ENCODE measurements at regions not wholly inside any gene's neighbourhood (a gene's known extent, or its start where the extent isn't known, plus 50 kb on each side); places are given as distances from the start of the nearest gene placed in this dataset.
"Not testable (repeated sequence)": the region's sequence is repeated elsewhere in the genome, so short reads cannot be mapped to it uniquely, and the experiment has no call there.

DNA sequence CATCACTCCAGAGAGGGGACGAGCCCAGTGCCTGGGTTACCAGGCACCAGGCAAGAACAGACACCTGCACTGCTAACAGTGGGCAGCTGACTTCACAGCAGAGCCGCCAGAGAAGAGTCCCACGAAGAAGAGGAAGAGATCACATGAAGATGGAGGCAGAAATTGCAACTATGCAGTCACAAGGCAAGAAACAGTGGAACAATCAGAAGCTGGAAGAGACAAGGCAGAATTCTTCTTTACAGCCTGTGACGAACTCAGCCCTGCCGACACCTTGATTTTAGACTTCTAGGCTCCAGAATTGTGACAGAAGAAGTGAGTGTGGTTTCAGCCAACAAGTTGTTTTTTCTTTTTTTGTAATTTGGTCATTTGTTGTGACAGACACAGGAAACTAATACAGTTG lies 59.2 kb downstream of the IL12A start:
- no peak for FAIRE-seq

DNA sequence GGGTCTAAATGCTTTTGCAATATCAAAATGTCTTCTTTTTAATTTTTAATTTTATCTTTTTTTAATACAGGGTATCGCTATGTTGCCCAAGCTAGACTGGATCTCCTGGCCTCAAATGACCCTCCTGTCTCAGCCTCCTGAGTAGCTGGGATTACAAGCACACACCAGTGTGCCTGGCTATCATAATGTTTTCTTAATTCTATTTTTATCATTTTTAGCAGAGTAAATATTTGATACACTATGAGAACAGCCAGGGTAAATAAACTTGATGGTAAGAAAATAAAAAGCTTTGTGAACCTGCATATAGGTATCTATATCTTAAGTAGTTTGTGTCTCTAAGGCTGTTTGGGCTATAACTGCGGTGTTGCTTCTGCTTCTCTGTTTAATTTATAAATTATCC lies 60.4 kb downstream of the IL12A start:
- no peak for FAIRE-seq

DNA sequence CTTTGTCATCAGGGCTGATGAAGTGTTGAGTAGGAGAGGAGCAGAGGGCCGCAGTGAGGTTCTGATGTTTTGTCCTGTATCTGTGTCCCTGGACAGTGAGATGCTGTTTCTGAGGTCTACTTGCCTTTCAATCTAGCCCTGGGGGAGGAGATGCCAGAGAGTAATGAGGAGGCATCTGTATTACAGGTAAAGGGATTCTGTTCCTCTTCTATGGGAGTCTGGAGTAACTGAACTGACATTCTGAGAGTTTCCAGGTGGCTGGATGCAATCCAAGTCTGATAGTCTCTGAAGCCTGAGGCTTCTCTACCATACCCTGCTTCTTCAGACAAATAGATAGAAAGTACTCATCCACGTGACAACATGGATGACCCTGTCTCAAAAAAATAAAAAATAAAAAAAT lies 60.9 kb downstream of the IL12A start:
- no peak for FAIRE-seq

DNA sequence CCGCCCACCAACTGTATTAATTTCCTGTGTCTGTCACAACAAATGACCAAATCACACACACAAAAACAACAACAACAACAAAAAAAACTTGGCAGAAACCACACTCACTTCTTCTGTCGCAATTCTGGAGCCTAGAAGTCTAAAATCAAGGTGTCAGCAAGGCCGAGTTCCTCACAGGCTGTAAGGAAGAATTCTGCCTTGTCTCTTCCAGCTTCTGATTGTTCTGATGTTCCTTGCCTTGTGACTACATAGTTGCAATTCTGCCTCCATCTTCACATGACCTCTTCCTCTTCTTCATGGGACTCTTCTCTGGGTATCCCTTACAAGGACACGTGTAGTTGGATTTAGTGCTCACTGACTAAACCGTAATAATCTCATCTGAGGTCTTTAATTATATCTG lies 61.4 kb downstream of the IL12A start:
- no peak for FAIRE-seq

DNA sequence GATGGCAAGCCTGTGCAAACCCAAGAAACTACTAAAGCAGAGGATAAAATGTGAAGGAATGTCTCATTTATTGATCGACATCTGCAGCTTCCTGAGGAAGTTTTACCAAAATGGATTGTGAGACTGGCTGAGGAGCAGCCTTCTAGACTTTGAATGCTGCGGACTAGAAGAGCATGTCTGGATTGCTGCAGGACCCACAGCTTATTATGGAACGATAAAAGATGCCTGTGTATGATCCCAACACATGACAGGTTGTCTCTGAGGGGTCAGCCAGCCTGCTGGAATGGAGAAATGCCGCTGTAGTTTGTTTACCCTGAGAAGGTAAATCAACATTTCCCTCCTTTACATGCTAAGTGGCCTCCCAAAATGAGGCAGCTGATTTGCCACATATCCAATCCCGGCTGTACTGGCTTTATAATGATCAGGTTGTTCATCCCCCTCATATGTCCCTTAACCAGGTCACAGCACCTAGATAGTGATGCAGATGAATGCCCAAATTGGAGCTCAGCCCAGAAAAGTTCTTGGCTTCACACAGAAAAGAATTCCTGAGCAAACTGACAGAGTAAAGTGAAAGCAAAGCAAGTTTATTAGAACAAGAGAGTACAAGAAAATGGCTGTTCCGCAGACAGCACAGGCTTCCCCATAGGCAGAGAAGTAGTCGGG lies 63.9 kb downstream of the IL12A start:
- FAIRE-seq, result no peak

DNA sequence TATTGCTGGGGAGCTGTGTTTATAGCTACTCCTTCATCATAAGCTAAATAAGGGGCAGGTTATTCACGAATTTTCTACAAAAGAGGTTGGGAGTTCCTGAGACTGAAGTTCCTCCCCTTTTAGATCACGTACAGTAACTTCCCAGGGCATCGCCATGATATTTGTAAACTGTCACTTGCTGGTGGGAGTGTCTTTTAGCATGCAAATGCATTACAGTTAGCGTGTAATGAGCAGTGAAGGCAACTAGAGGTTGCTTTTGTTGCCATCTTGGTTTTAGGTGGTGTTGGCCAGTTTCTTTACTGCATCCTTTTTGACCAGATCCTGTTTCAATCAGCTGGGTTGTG lies 64.4 kb downstream of the IL12A start:
- no peak for FAIRE-seq

DNA sequence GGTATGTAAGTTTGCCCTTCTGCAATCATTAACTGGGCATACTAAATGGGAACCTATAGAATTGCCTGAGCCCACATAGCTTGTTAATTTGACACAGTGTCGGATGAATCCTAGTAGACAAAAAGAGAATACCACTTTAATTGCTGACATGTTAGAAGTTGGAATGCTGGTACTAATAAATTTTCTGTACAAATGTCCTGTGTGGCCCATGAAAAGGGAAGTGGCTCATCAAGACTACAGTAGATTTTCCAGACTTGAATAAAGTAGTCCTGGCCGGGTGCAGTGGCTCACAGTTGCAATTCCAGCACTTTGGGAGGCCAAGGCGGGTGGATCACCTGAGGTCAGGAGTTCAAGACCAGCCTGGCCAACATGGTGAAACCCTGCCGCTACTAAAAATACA lies 66.2 kb downstream of the IL12A start:
- not testable (repeated sequence) for FAIRE-seq

DNA sequence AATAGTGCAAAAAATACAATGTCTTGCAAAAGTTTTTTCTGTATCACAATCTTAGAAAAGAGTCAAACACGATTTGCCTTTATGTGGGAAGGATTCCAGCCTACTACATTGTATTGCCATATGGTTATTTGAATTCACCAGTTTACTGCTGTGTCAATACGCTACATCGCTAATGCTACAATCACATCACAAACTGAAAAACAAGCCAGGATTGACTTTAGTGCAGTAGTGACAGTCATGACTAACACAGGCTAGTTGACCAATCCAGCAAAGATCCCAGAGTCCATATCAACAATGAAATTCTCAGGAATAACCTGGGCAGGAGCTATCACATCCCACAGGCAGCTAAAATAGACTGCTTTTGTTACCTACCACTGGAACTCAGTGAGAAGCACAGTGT lies 67.0 kb downstream of the IL12A start:
- no peak for FAIRE-seq

DNA sequence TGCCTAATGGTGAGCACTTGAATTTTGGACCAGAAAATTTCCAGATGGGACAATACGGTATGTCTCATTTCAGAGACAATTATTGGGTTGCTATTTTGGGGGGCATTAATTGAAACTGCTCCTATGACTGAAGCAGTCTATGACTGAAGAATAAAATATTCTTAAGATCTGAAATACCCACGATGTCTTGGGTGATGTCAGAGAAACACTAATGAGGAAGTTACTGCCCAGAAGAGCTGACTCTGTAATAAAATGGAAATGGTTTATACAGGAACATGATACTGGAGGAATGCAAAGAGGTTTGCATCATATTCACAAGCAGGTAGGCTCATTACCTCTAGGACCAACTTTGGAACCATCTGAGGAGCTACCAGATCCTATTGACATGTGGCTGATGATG lies 68.7 kb downstream of the IL12A start:
- FAIRE-seq, result no peak

DNA sequence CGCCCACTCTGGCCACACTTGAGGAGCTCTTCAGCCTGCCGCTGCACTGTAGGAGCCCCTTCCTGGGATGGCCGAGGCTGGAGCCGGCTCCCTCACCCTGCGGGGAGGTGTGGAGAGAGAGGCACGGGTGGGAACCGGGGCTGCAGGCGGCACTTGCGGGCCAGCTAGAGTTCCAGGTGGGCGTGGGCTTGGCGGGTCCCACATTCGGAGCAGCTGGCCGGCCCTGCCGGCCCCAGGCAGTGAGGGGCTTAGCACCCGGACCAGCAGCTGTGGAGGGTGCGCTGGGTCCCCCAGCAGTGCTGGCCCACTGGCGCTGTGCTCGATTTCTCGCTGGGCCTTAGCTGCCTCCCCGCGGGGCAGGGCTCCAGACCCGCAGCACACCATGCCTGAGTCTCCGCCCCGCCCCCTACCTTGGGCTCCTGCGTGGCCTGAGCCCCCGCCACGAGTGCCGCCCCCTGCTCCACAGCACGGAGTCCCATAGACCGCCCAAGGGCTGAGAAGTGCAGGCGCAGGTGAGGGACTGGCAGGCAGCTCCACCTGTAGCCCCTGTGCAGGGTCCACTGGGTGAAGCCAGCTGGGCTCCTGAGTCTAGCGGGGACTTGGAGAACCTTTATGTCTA lies 71.9 kb downstream of the IL12A start:
- no peak for FAIRE-seq

DNA sequence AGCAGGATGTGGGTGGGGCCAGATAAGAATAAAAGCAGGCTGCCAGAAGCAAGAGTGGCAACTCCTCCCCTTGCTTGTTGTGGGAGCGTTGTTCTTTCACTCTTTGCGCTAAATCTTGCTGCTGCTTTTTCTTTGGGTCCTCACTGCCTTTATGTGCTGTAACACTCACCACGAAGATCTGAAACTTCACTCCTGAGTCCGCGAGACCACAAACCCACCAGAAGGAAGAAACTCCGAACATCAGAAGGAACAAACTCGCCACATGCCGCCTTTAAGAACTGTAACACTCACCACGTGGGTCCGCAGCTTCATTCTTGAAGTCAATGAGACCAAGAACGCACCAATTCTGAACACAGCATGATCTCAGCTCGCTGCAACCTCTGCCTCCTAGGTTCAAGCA lies 72.9 kb downstream of the IL12A start:
- FAIRE-seq, result no peak

DNA sequence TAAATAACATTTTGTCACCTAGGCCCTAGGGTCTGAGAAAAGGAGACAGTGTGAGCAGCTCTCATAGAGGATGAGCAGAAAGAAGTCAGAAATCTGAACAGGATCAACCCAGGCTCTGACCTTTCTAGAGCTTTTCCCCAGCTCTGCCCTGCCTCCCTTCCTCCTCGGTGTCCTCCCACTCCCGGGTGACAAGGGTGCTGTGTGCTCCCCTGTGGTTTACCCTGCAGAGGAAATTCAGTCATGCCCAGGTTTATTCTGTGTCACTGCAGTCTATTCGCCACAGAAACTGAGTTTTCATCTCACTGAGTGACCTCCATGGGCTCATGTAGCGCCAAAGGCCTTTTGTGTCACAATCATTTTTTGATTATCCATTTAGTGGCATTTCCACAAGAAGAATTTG lies 76.6 kb downstream of the IL12A start:
- FAIRE-seq, result no peak

DNA sequence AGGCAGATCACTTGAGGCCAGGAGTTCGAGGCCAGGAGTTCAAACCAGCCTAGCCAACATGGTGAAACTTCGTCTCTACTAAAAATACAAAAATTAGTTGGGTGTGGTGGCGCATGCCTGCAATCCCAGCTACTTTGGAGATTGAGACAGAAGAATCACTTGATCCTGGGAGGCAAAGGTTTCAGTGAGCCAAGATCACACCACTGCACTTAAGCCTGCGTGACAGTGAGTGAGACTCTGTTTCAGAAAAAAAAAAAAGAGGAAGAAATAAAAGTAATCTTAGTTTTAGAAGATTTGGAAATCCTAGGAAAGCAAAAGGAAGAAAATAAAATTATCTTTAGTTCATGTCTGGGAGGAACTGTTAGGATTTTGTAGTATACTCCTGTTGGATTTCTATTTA lies 77.2 kb downstream of the IL12A start:
- no peak for FAIRE-seq

DNA sequence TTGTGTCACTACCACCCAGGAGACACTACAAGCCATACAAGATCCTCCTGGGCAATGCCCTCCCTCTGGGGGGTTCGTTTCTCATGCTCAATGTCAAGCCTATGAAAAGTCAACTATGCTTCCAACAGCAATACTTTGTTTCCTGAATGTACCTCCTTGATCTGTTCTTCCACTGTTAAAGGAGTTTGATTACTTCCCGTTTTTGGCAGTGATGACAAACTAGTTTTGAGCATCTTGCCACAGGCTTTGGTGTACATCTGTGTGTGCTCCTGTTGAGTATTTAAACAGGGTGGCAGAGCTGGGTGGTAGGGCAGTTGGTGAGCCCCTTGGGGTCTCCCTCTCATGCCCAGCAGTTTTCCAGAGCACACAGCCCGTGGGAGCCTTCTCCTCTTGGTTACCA lies 81.4 kb downstream of the IL12A start:
- no peak for FAIRE-seq

DNA sequence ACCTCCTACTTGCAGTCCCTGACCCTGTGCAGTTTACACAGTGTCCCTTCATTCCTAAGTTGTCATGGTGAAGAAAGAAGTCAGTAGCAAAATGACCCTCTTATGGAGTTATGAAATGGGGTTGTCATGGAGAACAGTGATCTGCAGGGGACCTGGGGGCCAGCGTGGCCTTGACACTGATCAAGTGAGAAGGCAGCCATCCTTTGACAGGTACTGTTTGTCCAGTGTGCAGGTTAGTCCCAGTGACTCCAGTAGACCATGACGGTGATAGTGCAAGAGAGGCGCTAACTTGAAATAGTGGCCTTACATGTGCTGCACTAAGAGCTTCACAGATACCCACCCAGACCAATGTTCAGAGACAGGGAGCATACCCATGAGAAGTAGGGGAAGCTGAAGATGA lies 87.9 kb downstream of the IL12A start:
- no peak for FAIRE-seq

DNA sequence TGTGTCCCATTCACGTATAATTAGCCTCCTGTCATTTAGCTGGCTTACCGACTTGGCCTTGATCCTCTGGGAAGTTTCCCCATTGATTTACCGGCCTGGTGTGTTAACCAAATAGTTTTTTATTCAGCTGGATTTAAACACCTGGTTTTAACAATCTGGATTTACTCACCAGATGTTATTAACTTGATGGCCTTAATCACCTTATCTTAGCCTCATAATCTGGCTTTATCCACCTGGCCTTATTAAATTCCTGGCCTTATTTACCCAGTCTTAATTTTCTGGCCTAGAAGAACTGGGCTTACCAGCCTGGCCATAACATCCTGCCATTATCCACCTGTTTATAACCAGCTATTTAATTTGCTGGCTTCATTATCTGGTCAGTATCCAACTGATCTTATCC lies 89.9 kb downstream of the IL12A start:
- FAIRE-seq, result no peak

DNA sequence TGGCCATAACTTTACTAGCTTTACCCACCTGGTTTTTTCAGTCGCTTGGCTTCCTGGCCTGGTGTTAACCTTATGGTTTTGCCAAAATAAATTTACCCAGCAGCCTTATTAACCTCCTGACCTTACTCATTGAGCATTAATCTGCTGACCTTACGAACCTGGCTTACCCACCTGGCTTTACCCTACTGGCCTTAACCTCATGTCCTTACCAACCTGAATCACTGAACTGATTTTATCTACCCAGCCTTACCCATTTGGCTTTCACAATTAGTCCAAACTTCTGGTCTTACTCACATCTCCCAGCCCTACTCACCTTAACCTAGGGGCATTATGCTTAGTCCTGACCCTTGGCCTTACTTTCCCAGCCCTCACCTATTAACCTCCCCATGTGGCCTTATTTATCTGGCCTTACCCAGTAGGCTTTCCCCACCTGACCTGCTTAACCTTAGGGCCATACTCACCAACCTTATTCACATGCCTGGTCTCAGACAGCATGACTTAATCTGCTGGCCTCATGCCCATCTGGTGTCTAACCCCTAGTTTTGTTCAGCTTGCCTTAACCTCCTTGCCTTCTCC lies 93.4 kb downstream of the IL12A start:
- no peak for FAIRE-seq

DNA sequence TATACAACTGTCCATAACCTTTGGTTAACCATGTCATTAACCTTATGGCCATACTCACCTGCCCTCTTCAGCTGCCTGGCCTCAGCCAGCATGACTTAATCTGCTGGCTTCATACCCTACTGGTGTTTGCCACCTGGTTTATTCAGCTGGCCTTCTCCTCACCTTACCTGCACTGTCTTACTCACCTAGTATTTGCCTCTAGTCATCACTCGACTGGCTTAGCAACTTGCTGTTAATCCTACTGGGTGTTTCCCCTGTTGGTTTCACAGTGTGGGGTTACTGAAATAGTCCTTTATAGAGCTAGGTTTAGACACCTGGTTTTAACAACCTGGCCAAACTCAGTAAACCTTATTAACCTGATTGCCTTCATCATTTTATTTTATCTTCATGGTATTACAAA lies 96.4 kb downstream of the IL12A start:
- no peak for FAIRE-seq

DNA sequence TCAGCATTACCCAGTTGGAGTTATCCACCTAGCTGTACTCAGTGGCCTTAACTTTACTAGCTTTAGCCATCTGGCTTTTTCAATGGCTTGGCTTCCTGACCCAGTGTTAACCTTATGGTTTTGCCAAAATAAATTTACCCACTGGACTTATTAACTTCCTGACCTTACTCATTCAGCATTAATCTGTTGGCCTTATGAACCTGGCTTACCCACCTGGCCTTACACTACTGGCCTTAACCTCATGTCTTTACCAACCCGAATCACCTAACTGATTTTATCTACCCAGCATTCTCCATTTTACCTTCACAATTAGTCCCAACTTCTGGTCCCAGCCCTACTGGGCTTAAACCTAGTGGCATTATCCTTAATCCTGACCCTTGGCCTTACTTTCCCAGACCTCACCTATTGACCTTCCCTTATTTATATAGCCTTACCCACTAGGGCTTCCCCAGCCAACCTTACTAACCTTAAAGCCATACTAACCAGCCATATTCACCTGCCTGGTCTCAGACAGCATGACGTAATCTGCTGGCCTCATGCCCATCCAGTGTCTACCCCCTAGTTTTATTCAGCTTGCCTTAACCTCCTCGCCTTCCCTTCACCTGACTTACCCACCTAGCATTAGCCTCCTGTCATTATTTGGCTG lies 100.0 kb downstream of the IL12A start:
- no peak for FAIRE-seq

DNA sequence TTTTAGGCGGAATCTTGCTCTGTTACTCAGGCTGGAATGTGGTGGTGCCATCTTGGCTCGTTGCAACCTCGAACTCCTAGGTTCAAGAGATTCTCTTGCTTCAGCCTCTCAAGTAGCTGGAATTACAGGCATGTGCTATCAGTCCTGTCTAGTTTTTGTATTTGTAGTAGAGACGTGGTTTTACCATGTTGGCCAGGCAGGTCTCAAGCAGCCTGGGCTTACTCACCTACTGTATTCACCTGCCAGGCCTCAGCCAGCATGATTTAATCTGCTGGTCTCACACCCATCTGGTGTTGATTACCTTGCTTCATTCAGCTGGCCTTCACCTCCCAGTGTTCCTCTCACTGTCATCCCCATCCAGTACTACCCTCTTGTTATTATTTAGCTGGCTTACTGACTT lies 102.0 kb downstream of the IL12A start:
- FAIRE-seq, result no peak

DNA sequence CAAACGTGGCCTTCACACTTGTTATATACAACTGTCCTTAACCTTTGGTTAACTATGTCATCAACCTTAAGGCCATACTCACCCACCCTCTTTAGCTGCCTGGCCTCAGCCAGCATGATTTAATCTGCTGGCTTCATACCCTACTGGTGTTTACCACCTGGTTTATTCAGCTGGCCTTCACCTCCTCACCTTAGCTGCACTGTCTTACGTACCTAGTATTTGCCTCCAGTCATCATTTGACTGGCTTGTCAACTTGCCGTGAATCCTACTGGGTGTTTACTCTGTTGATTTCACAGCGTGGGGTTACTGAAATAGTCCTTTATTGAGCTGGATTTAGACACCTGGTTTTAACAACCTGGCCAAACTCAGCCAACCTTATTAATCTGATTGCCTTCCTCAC lies 102.8 kb downstream of the IL12A start:
- FAIRE-seq, result no peak

DNA sequence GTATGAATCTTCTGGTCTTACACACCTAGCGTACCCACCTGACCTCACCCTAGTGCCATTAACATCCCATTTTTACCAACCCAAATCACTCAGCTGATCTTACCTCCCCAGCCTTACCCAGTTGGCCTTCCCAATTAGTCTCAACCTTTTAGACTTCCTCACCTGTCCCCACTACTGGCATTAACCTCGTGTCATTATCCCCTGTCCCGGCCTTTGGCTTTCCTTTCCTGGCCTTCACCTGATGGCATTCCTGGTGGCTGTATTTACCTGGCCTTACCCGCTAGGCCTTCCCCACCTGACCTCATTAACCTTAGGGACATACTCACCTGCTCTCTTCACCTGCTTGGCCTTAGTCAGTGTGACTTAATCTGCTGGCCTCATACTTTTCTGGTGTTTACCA lies 104.1 kb downstream of the IL12A start:
- no peak for FAIRE-seq

DNA sequence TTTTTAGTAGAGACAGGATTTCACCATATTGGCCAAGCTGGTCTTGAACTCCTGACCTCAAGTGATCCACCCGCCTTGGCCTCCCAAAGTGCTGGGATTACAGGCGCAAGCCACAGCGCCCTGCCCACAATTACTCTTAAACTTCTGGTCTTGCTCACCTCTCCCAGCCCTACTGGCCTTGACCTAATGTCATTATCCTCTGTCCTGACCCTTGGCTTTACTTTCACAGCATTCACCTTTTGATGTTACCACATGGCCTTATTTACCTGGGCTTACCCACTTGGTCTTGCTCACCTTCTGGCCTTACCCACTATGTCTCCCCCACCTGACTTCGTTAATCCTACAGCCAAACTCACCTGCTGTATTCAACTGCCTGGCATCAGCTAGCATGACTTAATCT lies 105.9 kb downstream of the IL12A start:
- no peak for FAIRE-seq

DNA sequence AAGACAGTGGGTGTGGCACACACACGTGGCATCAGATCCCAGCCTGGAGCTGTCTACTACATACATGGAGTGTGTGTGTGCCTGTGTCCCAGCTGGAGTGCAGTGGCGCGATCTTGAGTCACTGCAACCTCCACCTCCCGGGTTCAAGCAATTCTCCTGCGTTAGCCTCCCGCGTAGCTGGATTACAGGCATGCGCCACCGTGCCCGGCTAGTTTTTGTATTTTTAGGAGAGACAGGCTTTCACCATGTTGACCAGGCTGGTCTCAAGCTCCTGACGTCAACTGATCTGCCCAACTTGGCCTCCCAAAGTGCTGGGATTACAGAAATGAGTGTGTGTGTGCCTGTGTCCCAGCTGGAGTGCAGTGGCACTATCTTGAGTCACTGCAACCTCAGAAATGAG lies 108.8 kb downstream of the IL12A start:
- no peak for FAIRE-seq
